ENCODE measurements at regions not wholly inside any gene's neighbourhood (a gene's known extent, or its start where the extent isn't known, plus 50 kb on each side); places are given as distances from the start of the nearest gene placed in this dataset.

GRCh38 chr6:170229851-170230519 is 60.9 kb downstream of the DLL1 start:
- TF ChIP-seq CTCF (IDR thresholded peaks at IDR 0.05; ENCODE audit: poor library complexity) (no peak), EZH2 (IDR thresholded peaks at IDR 0.05; ENCODE audit: borderline replicate concordance) (no peak)
